GM21723 (cell line): ENCODE measurements at regions not wholly inside any gene's neighbourhood (a gene's known extent, or its start where the extent isn't known, plus 50 kb on each side); places are given as distances from the start of the nearest gene placed in this dataset.

Experiments
- ATAC-seq: cut with Tn5 transposase; IDR thresholded peaks from one replicate; pipeline ENCODE4 v1.9.1; 2021; ENCODE audit warnings: mild to moderate bottlenecking, moderate library complexity; ENCODE audit not compliant: unreplicated experiment

DNA sequence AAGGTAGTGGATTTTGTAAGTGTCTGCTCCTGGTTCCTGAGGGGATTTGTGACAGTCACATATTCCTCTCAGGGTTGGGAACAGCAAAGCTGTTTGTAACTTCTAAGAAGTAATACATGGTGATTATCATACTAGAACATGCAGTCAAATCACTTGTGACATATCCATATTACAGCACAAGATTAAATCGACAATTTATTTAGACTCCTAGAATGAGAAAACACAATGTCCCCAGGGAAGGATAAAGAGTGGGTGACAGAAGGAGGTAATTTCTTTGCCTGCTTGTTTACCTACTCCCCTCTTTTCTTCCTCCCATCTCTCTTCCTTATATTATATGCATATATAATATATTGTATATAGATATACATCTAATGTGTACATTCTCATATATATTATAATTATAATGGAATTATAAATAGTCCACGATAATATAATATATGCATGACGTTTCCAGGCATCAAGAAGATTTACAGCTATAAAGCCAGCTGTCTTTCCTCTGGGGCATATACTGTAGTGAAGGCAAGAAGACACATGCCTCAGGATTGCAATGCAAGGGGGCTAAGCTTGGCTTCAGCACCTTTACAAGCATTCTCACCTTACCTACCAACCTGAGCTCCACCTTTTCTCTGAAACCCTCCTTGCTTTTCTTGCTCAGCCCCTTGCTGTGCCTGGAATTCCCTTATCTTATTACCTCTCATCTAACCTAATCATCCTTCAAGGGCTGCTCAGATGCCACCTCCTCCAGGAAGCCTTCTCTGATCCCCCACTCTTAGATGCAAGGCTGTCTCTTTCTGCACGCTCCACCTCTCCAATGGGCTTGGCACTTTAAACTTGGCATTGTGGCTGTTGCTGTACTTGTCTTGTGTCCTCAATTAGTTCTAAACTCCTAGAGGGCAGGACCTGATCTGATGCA lies 73.1 kb upstream of the PIAS1 start:
- no peak for ATAC-seq

DNA sequence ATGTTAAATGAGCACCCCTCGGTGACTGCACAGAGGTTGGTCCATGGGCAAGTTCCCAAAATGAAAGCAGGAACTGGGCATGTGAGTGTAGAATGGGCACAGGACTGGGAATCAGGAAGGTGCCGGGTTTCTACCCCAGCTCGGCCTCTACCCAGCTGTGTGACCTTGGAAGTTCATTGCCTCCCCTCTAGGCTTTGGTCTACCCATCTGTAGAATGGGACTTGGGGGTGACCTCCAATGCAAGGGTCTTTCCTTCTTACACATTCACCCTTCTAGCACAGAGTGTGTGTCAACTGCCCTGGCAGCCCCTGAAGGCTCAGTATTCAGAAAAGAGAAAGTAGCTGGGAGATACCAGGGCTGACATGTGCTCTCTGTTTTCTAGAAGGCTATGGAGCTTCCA lies 72.3 kb upstream of the PIAS1 start:
- ATAC-seq: no peak

DNA sequence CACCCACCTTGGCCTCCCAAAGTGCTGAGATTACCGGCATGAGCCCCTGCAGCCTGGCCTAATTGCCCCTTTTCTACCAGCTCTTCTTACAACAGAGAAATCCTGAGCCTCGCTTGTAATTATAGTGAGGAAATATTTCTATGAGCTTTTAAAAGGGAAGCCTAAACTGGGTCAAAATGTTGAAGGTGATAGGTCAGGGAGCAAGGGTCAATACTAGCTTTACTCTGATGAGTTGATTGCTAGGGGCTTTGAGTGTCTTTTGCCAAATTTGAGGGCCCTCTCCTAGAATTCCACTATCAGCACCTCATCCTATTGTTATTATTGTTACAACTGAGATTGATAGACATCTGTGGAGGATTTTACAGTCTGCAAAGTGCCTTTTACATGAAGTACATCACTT lies 62.4 kb upstream of the PIAS1 start:
- no peak for ATAC-seq

DNA sequence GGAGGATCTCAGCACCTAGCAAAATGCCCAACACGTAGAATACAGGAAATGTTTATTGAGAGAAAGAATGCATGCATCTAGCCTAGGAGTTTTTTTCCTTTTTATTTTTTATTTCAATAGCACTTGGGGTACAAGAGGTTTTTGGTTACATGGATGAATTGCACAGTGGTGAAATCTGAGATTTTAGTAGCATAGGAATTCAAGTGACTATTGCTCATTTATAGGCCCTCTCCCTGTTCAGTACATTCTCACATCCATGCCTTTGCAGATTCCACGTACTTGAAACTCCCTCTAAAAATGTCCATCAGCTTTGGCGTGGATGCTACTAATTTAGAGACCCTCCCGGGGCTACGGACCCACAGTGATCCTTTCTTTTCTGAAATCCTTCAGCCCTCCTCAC lies 61.7 kb upstream of the PIAS1 start:
- ATAC-seq: no peak

DNA sequence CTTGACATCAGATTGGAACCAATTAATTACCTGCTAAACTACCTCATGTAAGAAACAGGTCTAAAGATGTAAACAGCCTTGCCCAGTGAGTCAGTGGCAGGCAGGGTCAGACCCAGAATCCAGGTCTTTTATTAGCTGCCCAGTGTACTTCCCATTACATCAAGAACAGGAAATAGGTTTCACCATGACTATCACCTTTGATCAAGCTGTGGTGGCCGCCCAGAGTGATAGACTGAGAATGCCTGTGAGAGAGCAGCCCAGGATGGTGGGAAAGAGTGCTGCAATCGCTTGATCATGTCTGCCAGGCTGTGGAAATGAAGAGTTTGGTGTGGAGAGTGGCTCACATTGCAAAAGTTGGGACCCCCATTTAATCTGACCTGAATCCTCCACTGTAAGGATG lies 61.3 kb upstream of the PIAS1 start:
- no peak for ATAC-seq

DNA sequence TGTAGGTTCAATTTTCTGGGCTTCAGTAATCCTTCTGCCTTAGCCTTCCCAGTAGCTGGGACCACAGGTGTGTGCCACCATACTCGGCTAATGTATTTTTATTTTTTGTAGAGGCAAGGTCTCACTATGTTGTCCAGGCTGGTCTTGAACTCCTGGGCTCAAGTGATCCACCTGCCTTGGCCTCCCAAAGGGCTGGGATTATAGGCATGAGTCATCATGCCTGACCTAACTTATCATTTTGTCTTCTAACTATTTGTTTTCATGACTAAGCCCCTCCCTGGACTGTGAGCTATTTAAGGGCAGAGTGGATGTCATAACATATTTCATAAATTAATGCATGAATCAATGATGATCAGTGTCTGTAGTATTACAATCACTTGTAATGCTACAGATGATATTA lies 56.1 kb upstream of the PIAS1 start:
- no peak for ATAC-seq

DNA sequence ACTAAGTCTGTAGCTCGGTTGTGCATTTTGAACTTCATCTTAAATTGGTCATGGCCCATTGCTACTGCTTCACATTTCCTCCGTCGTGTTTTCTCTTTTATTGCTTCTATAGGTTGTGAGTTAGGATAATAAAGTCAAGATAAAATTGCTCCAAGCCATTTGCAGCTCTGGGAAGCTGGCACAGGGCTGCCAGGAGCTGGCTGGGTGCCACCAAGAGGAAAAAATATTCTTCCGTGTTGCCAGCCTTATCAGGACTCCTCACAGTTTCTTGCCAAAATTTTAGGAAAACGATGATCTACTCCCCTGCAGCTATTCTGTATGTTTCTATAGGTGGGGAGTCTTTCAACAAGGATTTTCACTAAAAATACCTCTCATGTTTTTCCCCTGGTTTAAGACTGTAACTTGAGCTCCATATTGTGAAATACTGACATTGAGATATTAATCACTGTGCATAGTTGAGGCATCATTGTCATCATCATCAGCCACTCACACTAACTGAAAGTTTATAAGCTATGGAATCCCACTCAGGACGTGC lies 55.4 kb upstream of the PIAS1 start:
- ATAC-seq: no peak

DNA sequence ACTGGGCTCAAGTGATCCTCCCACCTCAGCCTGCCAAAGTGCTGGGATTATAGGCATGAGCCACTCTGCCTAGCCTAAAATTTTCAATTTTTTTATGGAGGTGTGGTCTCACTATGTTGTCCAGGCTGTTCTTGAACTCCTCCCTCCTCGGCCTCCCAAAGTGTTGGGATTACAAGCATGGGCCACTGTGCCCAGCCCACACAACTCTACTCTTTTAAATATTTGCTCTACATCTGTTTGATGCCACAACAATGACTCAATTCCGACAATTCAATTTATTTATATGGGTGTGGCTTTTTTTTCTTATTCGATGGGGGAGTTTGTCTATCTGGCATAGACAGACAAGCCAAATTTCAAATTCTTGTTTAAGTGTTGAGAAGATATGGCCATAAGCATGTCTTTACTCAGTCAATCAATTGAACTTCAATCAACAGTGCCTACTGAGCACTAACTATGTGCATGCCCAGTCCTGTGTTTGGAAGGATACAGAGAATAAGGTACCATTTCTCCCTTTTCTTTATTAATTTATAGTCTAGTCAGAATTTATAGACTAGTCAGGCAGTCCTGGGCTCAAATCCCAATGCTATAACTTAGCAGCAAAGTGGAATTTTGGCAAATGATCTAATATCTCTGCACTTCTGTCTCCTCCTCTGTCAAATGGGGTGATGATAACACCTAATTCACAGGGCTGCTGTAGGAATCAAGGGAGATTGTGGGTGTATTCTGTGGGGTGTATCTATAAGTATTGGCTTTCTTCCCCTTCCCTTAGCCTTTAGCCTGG lies 54.6 kb upstream of the PIAS1 start:
- ATAC-seq: no peak

DNA sequence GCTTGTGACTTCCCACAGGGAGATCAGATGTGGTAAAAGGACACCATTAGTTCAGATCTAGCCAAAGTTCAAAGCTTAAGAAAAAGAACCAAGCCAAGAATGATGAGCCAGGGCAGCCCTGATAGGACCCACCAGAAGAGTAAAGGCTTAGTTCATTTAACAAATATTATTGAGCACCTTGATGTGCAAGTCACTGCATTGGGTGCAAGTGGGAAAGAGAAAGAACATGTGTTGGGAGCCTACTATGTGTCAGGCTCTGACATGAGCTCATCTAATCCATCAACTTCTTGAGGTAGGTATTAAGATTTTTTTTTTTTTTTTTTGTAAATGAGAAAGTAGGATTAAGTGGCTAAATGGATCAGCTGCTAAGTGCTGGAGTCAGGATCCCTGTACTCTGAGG lies 53.4 kb upstream of the PIAS1 start:
- no peak for ATAC-seq

DNA sequence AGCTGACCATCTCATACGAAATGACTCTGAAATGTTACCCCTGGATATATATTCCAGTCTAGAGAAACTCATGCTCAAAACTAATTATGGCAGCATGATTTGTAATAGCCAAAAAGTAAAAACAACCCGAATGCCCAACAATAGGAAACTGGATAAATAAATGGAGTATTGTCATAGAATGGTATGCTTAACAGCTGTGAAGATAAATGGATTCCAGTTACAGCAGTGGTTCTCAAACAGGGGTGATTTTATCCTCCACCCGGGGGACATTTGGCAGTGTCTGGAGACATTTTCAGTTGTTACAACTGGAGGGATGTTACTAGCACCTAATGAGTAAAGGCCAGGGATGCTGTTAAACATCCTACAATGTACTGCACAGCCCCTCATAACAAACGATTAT lies 52.3 kb upstream of the PIAS1 start:
- ATAC-seq: no peak

DNA sequence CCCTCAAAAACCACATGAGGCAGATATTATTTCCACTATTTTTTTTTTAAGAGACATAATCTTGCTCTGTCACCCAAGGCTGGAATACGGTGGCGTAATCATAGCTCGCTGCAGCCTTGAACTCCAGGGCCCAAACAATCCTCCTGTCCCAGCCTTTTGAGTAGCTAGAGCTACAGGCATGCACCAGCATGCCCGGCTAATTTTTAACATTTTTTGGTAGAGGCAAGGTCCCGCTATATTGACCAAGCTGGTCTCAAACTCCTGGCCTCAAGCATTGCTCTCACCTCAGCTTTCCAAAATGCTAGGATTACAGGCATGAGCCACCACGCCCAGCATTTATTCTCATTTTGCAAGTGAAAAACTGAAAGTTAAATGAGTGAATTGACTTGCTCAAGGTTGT lies 50.8 kb upstream of the PIAS1 start:
- ATAC-seq: no peak
